Endothelial cell of umbilical vein (primary cell): ENCODE measurements at regions not wholly inside any gene's neighbourhood (a gene's known extent, or its start where the extent isn't known, plus 50 kb on each side); places are given as distances from the start of the nearest gene placed in this dataset.

ENCODE experiments used
- BruUV-seq: library from RNA; stranded (reverse); fragments of 400-500 nt; replicated peaks from 2 replicates; lab custom pipeline; 2021; lab: Mats Ljungman, UMichigan
- CTCF ChIA-PET: fragments of 300-600, 350-600 bp; sonication (Branson Sonifier 250); formaldehyde crosslinking; loops from one replicate; lab custom pipeline; 2021; ENCODE audit warnings: antibody characterized with exemption, inconsistent platforms; lab: Charles Lee
- POLR2A ChIA-PET: fragments of 300-600, 350-600 bp; sonication (Branson Sonifier 250); formaldehyde crosslinking; loops from one replicate; lab custom pipeline; 2021; ENCODE audit warnings: antibody characterized with exemption, inconsistent platforms; lab: Charles Lee
- DNase-seq: peaks from one replicate; pipeline ENCODE4 v3.0.0-alpha.2; 2011; ENCODE audit warnings: low read depth, low spot score
- FAIRE-seq: peaks from 2 replicates; lab custom pipeline; 2011; peaks lifted over from hg19 to GRCh38; lab: Jason Lieb, UNC
- H2AFZ ChIP-seq: 2 replicates; pipeline ENCODE4 v1.6.0; 2012; ENCODE audit warnings: low read depth, low read length, control low read depth, inconsistent platforms
- H3K27ac ChIP-seq: 2 replicates; pipeline ENCODE4 v1.5.1; 2011; ENCODE audit warnings: low read depth, mild to moderate bottlenecking, control low read depth, low read length, moderate library complexity; ENCODE audit not compliant: insufficient read depth
- H3K27me3 ChIP-seq, 2 experiments: 2 replicates each; pipeline versions ENCODE4 v1.6.0 to v1.6.1; 2011; ENCODE audit warnings: low read length in 2 of 2, mixed read lengths in 1 of 2; ENCODE audit not compliant: control insufficient read depth in 2 of 2, insufficient read depth in 2 of 2
- H3K36me3 ChIP-seq, 2 experiments: 2 replicates in 1 of 2; 3 replicates in 1 of 2; pipeline ENCODE4 v1.5.1; 2011; ENCODE audit warnings: low read length in 2 of 2, mild to moderate bottlenecking in 1 of 2, moderate library complexity in 1 of 2; ENCODE audit not compliant: control insufficient read depth in 2 of 2, insufficient read depth in 2 of 2; ENCODE audit errors: extremely low read depth in 1 of 2
- H3K4me1 ChIP-seq: 3 replicates; pipeline ENCODE4 v1.5.1; 2011; ENCODE audit warnings: mild to moderate bottlenecking, low read length; ENCODE audit not compliant: control insufficient read depth, insufficient read depth; ENCODE audit errors: extremely low read depth
- H3K4me2 ChIP-seq: 2 replicates; pipeline ENCODE4 v1.6.1; 2011; ENCODE audit warnings: low read length, control low read depth, mixed read lengths; ENCODE audit not compliant: insufficient read depth
- H3K4me3 ChIP-seq, 3 experiments: fragments of 200-600 bp in 1 of 3; sonication (generic), shearing (Covaris generic) in 1 of 3; replicated peaks in 1 of 3; 2 replicates each; pipeline ENCODE4 v1.5.1; 2011 to 2016; ENCODE audit warnings: control low read depth in 3 of 3, low read length in 3 of 3, mild to moderate bottlenecking in 2 of 3, inconsistent platforms in 1 of 3, low read depth in 1 of 3, moderate library complexity in 1 of 3; ENCODE audit not compliant: insufficient read depth in 1 of 3
- H3K79me2 ChIP-seq: 2 replicates; pipeline ENCODE4 v1.6.0; 2012; ENCODE audit warnings: low read length, inconsistent platforms; ENCODE audit not compliant: control insufficient read depth, insufficient read depth
- H3K9ac ChIP-seq: replicated peaks from 2 replicates; pipeline ENCODE3; 2011; ENCODE audit warnings: low read length, control low read depth; ENCODE audit not compliant: insufficient read depth; ENCODE audit errors: extremely low read depth
- H3K9me1 ChIP-seq: replicated peaks from 3 replicates; pipeline ENCODE4 v1.6.0; 2011; ENCODE audit warnings: mild to moderate bottlenecking, low read length; ENCODE audit not compliant: control insufficient read depth, insufficient read depth; ENCODE audit errors: extremely low read depth
- H3K9me3 ChIP-seq: replicated peaks from 2 replicates; pipeline ENCODE4 v1.5.1; 2012; ENCODE audit warnings: low read length, inconsistent platforms; ENCODE audit not compliant: control insufficient read depth, insufficient read depth
- H4K20me1 ChIP-seq: replicated peaks from 2 replicates; pipeline ENCODE3; 2011; ENCODE audit warnings: mild to moderate bottlenecking, low read length; ENCODE audit not compliant: control insufficient read depth, insufficient read depth; ENCODE audit errors: extremely low read depth
- CTCF ChIP-seq, 2 donors: IDR thresholded peaks; 1 replicate in 1 of 2; 2 replicates in 1 of 2; pipeline ENCODE4 v1.5.1; 2011; ENCODE audit warnings: low read length in 2 of 2, mild to moderate bottlenecking in 2 of 2, moderate library complexity in 2 of 2, control low read depth in 1 of 2, inconsistent platforms in 1 of 2, low read depth in 1 of 2; ENCODE audit not compliant: insufficient read depth in 1 of 2; ENCODE audit errors: extremely low read depth in 1 of 2
- EZH2 ChIP-seq: IDR thresholded peaks from 2 replicates; pipeline ENCODE4 v1.6.1; 2012; ENCODE audit warnings: borderline replicate concordance, low read depth, mild to moderate bottlenecking, moderate library complexity, low read length, inconsistent platforms; ENCODE audit not compliant: severe bottlenecking
- FOS ChIP-seq: IDR thresholded peaks from 2 replicates; pipeline ENCODE4 v1.6.1; 2011; ENCODE audit warnings: mild to moderate bottlenecking, low read length, moderate library complexity, borderline replicate concordance; ENCODE audit not compliant: insufficient read depth
- GATA2 ChIP-seq: IDR thresholded peaks from 2 replicates; pipeline ENCODE4 v1.7.0; 2011; ENCODE audit warnings: low read depth, mild to moderate bottlenecking, moderate library complexity, mixed read lengths, low read length; ENCODE audit not compliant: insufficient read length, insufficient read depth
- JUN ChIP-seq: IDR thresholded peaks from 2 replicates; pipeline ENCODE4 v1.6.1; 2011; ENCODE audit warnings: borderline replicate concordance, low read depth; ENCODE audit not compliant: insufficient read length, insufficient read depth
- MAX ChIP-seq: IDR thresholded peaks from 2 replicates; pipeline ENCODE4 v1.6.1; 2011; ENCODE audit not compliant: insufficient read depth, insufficient read length
- MYC ChIP-seq: IDR thresholded peaks from one replicate; pipeline ENCODE4 v1.6.1; 2011; ENCODE audit warnings: mild to moderate bottlenecking, low read depth, low read length
- POLR2A ChIP-seq: IDR thresholded peaks from 2 replicates; pipeline ENCODE4 v1.6.1; 2012; ENCODE audit warnings: low read depth, mild to moderate bottlenecking, control low read depth, low read length
- POLR2AphosphoS5 ChIP-seq: IDR thresholded peaks from 2 replicates; pipeline ENCODE4 v1.6.1; 2012; ENCODE audit warnings: low read depth, mild to moderate bottlenecking, control low read depth, low read length, moderate library complexity; ENCODE audit not compliant: insufficient read depth
- dilution Hi-C: fragments of 300-500 bp; cut with MboI; formaldehyde crosslinking; loops from one replicate; pipeline ENCODE4 v1.15.0; 2019; ENCODE audit warnings: low sequenced_read_pairs; ENCODE audit not compliant: extremely low pct_ligation_motif_present
- intact Hi-C: fragments of 100-400 bp; cut with micrococcal nuclease; formaldehyde crosslinking; loops from one replicate; pipeline ENCODE4 v1.10.0; 2022

GRCh38 chr20:53757472-53757913 is 163.9 kb upstream of the ZNF217 start:
- POLR2A ChIA-PET, result no interaction called here
- CTCF ChIA-PET, result no interaction called here
- no peak overlapping the region for H3K9ac ChIP-seq
- DNase-seq (no peak), FAIRE-seq (no peak)
- H3K9me1 ChIP-seq, result no peaks in the 10 kb centered on the region
- no peak overlapping the region for H3K4me3 ChIP-seq
- H3K27me3 ChIP-seq, result no peaks in the 10 kb centered on the region
- intact Hi-C loops, result no loop called here
- H3K4me2 ChIP-seq, result no peak overlapping the region
- no peaks in the 10 kb centered on the region for H3K36me3 ChIP-seq
- no peak overlapping the region for H3K27ac ChIP-seq
- dilution Hi-C loops, result no loop called here
- TF ChIP-seq JUN, result no peak
- H3K79me2 ChIP-seq, result no peaks in the 10 kb centered on the region
- H4K20me1 ChIP-seq, result no peaks in the 10 kb centered on the region
- no TSS peak for BruUV-seq
- H3K4me1 ChIP-seq, result no peaks in the 10 kb centered on the region
- H3K9me3 ChIP-seq, result no peaks in the 10 kb centered on the region
- no peak overlapping the region for H2AFZ ChIP-seq

- H3K36me3 ChIP-seq, result no peaks in the 10 kb centered on the region
- no peaks in the 10 kb centered on the region for H3K79me2 ChIP-seq
- no peak overlapping the region for H3K9ac ChIP-seq
- H3K27ac ChIP-seq, result no peak overlapping the region
- DNase-seq (no peak), FAIRE-seq (no peak)
- no peaks in the 10 kb centered on the region for H3K9me3 ChIP-seq
- no peak for TF ChIP-seq MYC
- no peak for TF ChIP-seq CTCF (IDR thresholded peaks at IDR 0.05; ENCODE audit: extremely low read depth in 1 of 2, insufficient read depth in 1 of 2, low read depth in 1 of 2, low read length in 2 of 2)
- no peak for TF ChIP-seq EZH2
- TF ChIP-seq GATA2, result no peak
- TF ChIP-seq POLR2A, result no peak
- no peak for TF ChIP-seq MAX
- no peak for TF ChIP-seq JUN
- no peak for TF ChIP-seq POLR2AphosphoS5
- no peak for TF ChIP-seq FOS
- no peaks in the 10 kb centered on the region for H4K20me1 ChIP-seq
- intact Hi-C loops, result no loop called here
- CTCF ChIA-PET, result no interaction called here
- H3K4me2 ChIP-seq, result no peak overlapping the region
- no TSS peak for BruUV-seq
- H3K9me1 ChIP-seq, result no peaks in the 10 kb centered on the region
- no peaks in the 10 kb centered on the region for H3K27me3 ChIP-seq
- POLR2A ChIA-PET, result no interaction called here
- dilution Hi-C loops, result no loop called here
- peaks cover 8% of the 10 kb centered on the region for H3K4me1 ChIP-seq
- no peak overlapping the region for H2AFZ ChIP-seq
- no peak overlapping the region for H3K4me3 ChIP-seq
These were observed 162.3 kb upstream of the ZNF217 start for GRCh38 chr20:53755733-53756531.
